NCI-H2196 (cell line): ENCODE measurements at regions not wholly inside any gene's neighbourhood (a gene's known extent, or its start where the extent isn't known, plus 50 kb on each side); places are given as distances from the start of the nearest gene placed in this dataset.

Experiments
- DNase-seq: peaks from one replicate; lab custom pipeline; 2025; ENCODE audit not compliant: unreplicated experiment; lab: John Stamatoyannopoulos, UW

- no peak for DNase-seq
These were observed 206.6 kb downstream of the UACA start for GRCh38 chr15:70556779-70557178.

- no peak for DNase-seq
These were observed 207.1 kb downstream of the UACA start for GRCh38 chr15:70556151-70556741.

- DNase-seq: no peak
These were observed 207.6 kb downstream of the UACA start for GRCh38 chr15:70555713-70556112.

GRCh38 chr15:70547846-70548487 lies 215.4 kb downstream of the UACA start:
- DNase-seq: no peak

- no peak for DNase-seq
These were observed 217.8 kb downstream of the UACA start for GRCh38 chr15:70545526-70545925.

- no peak for DNase-seq
These were observed 221.8 kb downstream of the UACA start for GRCh38 chr15:70541511-70541910.

GRCh38 chr15:70539912-70540530 lies 223.3 kb downstream of the UACA start:
- no peak for DNase-seq

- no peak for DNase-seq
These were observed 223.9 kb downstream of the UACA start for GRCh38 chr15:70539409-70539808.

- DNase-seq: no peak
These were observed 225.1 kb downstream of the UACA start for GRCh38 chr15:70538278-70538677.

- DNase-seq: no peak
These were observed 227.4 kb downstream of the UACA start for GRCh38 chr15:70535955-70536338.

GRCh38 chr15:70535071-70535954 lies 228.0 kb downstream of the UACA start:
- no peak for DNase-seq

GRCh38 chr15:70533931-70534742 lies 229.2 kb downstream of the UACA start:
- DNase-seq: no peak

- no peak for DNase-seq
These were observed 230.7 kb downstream of the UACA start for GRCh38 chr15:70532531-70533186.

- DNase-seq: no peak
These were observed 231.8 kb downstream of the UACA start for GRCh38 chr15:70531576-70531975.

- no peak for DNase-seq
These were observed 232.5 kb downstream of the UACA start for GRCh38 chr15:70530906-70531305.

- DNase-seq: no peak
These were observed 232.9 kb downstream of the UACA start for GRCh38 chr15:70530503-70530902.

- DNase-seq: no peak
These were observed 233.3 kb downstream of the UACA start for GRCh38 chr15:70530017-70530499.

- no peak for DNase-seq
These were observed 234.5 kb downstream of the UACA start for GRCh38 chr15:70528816-70529215.

- DNase-seq: peak; percentile 69
These were observed 235.1 kb downstream of the UACA start for GRCh38 chr15:70528270-70528706.

- DNase-seq: no peak
These were observed 236.4 kb downstream of the UACA start for GRCh38 chr15:70526974-70527325.
